ENCODE measurements at regions not wholly inside any gene's neighbourhood (a gene's known extent, or its start where the extent isn't known, plus 50 kb on each side); places are given as distances from the start of the nearest gene placed in this dataset.

DNA sequence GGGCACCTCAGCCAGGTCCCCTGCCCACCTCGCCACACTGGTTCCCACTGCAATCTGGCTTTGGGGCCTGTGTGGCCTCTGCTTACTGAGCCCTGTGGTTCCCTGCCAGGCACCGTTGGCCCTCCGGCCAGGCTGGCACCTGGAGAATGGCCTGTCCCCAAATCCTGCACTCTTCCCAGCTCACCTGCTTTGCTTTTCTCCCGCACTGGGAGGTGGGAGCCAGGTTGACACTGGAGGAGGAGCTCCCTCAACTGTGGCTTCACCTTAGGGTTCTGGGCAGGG, 97.0 kb downstream of the SCGB2B2 start:
- TF ChIP-seq, protein P1, sequence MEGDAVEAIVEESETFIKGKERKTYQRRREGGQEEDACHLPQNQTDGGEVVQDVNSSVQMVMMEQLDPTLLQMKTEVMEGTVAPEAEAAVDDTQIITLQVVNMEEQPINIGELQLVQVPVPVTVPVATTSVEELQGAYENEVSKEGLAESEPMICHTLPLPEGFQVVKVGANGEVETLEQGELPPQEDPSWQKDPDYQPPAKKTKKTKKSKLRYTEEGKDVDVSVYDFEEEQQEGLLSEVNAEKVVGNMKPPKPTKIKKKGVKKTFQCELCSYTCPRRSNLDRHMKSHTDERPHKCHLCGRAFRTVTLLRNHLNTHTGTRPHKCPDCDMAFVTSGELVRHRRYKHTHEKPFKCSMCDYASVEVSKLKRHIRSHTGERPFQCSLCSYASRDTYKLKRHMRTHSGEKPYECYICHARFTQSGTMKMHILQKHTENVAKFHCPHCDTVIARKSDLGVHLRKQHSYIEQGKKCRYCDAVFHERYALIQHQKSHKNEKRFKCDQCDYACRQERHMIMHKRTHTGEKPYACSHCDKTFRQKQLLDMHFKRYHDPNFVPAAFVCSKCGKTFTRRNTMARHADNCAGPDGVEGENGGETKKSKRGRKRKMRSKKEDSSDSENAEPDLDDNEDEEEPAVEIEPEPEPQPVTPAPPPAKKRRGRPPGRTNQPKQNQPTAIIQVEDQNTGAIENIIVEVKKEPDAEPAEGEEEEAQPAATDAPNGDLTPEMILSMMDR (IDR thresholded peaks at IDR 0.05; ENCODE audit: borderline replicate concordance, extremely low read depth, insufficient read depth) = no peak
- Histone ChIP-seq H3K4me3 (ENCODE audit: low read length in 3 of 3) (no peak overlapping the region), H3K9me3 (ENCODE audit: control insufficient read depth in 2 of 3, insufficient read depth in 1 of 3, low read length in 3 of 3) (no peaks in the 10 kb centered on the region), H3K27me3 (ENCODE audit: control insufficient read depth, insufficient read depth, low read length) (no peaks in the 10 kb centered on the region), H3K36me3 (ENCODE audit: control insufficient read depth in 2 of 3, insufficient read depth in 3 of 3, low read length in 3 of 3) (no peaks in the 10 kb centered on the region), H3K27ac (ENCODE audit: low read depth in 2 of 2, low read length in 2 of 2) (no peak overlapping the region), H3K9ac (ENCODE audit: low read length in 3 of 3) (no peak overlapping the region), H3K4me1 (ENCODE audit: control insufficient read depth in 2 of 3, insufficient read depth in 2 of 3, low read depth in 1 of 3, low read length in 3 of 3) (no peaks in the 10 kb centered on the region)
- FAIRE-seq (no peak), DNase-seq (no peak)
- intact Hi-C loops (cut with DNase I) = no loop called here

GRCh38 chr19:34579281-34580054, 97.5 kb downstream of the SCGB2B2 start:
- FAIRE-seq = no peak
- intact Hi-C loops (cut with DNase I) = no loop called here

DNA sequence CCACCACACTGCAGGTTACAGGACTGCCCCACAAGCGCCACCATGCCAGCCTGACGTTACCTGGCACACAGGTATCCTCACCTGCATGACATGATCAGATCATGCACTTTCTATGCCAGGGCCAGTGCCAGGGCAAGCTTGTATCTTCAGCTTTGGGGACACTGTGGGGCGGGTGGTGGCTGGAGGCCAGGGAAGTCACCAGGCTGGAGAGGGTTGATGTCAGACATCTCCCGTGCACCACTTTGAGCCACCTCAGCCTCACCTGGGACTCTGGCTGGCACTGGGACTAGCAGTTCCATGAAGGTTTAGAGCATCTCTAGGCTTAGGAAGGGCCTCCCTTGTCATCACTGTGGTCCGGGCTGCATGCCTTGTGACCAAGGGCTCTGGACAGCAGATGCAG, 97.2 kb downstream of the WTIP start:
- DNase-seq = no peak
- no peak overlapping the region for H3K27ac ChIP-seq (ENCODE audit: low read depth in 2 of 2, low read length in 2 of 2)
- H3K36me3 ChIP-seq (ENCODE audit: control insufficient read depth in 2 of 3, insufficient read depth in 3 of 3, low read length in 3 of 3) = no peaks in the 10 kb centered on the region
- no peaks in the 10 kb centered on the region for H3K27me3 ChIP-seq (ENCODE audit: control insufficient read depth, insufficient read depth, low read length)
- intact Hi-C loops (cut with DNase I) = no loop called here
- no peaks in the 10 kb centered on the region for H3K9me3 ChIP-seq (ENCODE audit: control insufficient read depth in 2 of 3, insufficient read depth in 1 of 3, low read length in 3 of 3)
- TF ChIP-seq, protein P1 (IDR thresholded peaks at IDR 0.05; ENCODE audit: borderline replicate concordance, extremely low read depth, insufficient read depth) = no peak
- H3K4me3 ChIP-seq (ENCODE audit: low read length in 3 of 3) = no peak overlapping the region
- H3K4me1 ChIP-seq (ENCODE audit: control insufficient read depth in 2 of 3, insufficient read depth in 2 of 3, low read depth in 1 of 3, low read length in 3 of 3) = no peaks in the 10 kb centered on the region
- no peak overlapping the region for H3K9ac ChIP-seq (ENCODE audit: low read length in 3 of 3)
- FAIRE-seq = no peak

More at GRCh38 chr19:34579281-34580054, 97.5 kb downstream of the SCGB2B2 start:
- Histone ChIP-seq H3K27me3 (ENCODE audit: control insufficient read depth, insufficient read depth, low read length) (no peaks in the 10 kb centered on the region), H3K9me3 (ENCODE audit: control insufficient read depth in 2 of 3, insufficient read depth in 1 of 3, low read length in 3 of 3) (no peaks in the 10 kb centered on the region), H3K9ac (ENCODE audit: low read length in 3 of 3) (no peak overlapping the region), H3K4me3 (ENCODE audit: low read length in 3 of 3) (no peak overlapping the region), H3K27ac (ENCODE audit: low read depth in 2 of 2, low read length in 2 of 2) (no peak overlapping the region), H3K36me3 (ENCODE audit: control insufficient read depth in 2 of 3, insufficient read depth in 3 of 3, low read length in 3 of 3) (no peaks in the 10 kb centered on the region), H3K4me1 (ENCODE audit: control insufficient read depth in 2 of 3, insufficient read depth in 2 of 3, low read depth in 1 of 3, low read length in 3 of 3) (no peaks in the 10 kb centered on the region)
- TF ChIP-seq, protein P1 (IDR thresholded peaks at IDR 0.05; ENCODE audit: borderline replicate concordance, extremely low read depth, insufficient read depth) = no peak
- no peak for DNase-seq

GRCh38 chr19:34578173-34578572, 96.6 kb downstream of the WTIP start:
- Histone ChIP-seq H3K27me3 (ENCODE audit: control insufficient read depth, insufficient read depth, low read length) (no peaks in the 10 kb centered on the region), H3K9me3 (ENCODE audit: control insufficient read depth in 2 of 3, insufficient read depth in 1 of 3, low read length in 3 of 3) (no peaks in the 10 kb centered on the region), H3K4me1 (ENCODE audit: control insufficient read depth in 2 of 3, insufficient read depth in 2 of 3, low read depth in 1 of 3, low read length in 3 of 3) (no peaks in the 10 kb centered on the region), H3K36me3 (ENCODE audit: control insufficient read depth in 2 of 3, insufficient read depth in 3 of 3, low read length in 3 of 3) (no peaks in the 10 kb centered on the region), H3K9ac (ENCODE audit: low read length in 3 of 3) (no peak overlapping the region), H3K4me3 (ENCODE audit: low read length in 3 of 3) (no peak overlapping the region), H3K27ac (ENCODE audit: low read depth in 2 of 2, low read length in 2 of 2) (no peak overlapping the region)
- FAIRE-seq (no peak), DNase-seq (no peak)
- intact Hi-C loops (cut with DNase I) = no loop called here
- TF ChIP-seq, protein P1 (IDR thresholded peaks at IDR 0.05; ENCODE audit: borderline replicate concordance, extremely low read depth, insufficient read depth) = no peak

All from kidney (tissue), 13 donors.